Colonic mucosa (tissue), 4 donors: ENCODE measurements at regions not wholly inside any gene's neighbourhood (a gene's known extent, or its start where the extent isn't known, plus 50 kb on each side); places are given as distances from the start of the nearest gene placed in this dataset.

Experiments used
- DNase-seq: peaks from one replicate; pipeline ENCODE4 v3.0.0-alpha.2; 2020
- H3K27ac ChIP-seq: fragments of 200-600 bp; one replicate; pipeline ENCODE4 v1.8.0; 2021
- H3K27me3 ChIP-seq: fragments of 200-600 bp; one replicate; pipeline ENCODE4 v1.8.0; 2021
- H3K36me3 ChIP-seq: fragments of 200-600 bp; one replicate; pipeline ENCODE4 v1.8.0; 2021
- H3K4me1 ChIP-seq: fragments of 200-600 bp; one replicate; pipeline ENCODE4 v1.8.0; 2021; ENCODE audit warnings: mild to moderate bottlenecking
- H3K4me3 ChIP-seq: fragments of 200-600 bp; one replicate; pipeline ENCODE4 v1.8.0; 2021
- H3K9ac ChIP-seq, 2 donors: one replicate each; pipeline ENCODE4 v1.7.0; 2013; ENCODE audit warnings: control low read depth in 2 of 2, low read depth in 2 of 2, low read length in 2 of 2
- H3K9me3 ChIP-seq: fragments of 200-600 bp; one replicate; pipeline ENCODE4 v1.8.0; 2021
- CTCF ChIP-seq: fragments of 200-600 bp; IDR thresholded peaks from one replicate; pipeline ENCODE4 v1.8.0; 2022; ENCODE audit warnings: antibody characterized with exemption, mild to moderate bottlenecking
- intact Hi-C: fragments of 100-400 bp; cut with DNase I; formaldehyde crosslinking; loops from one replicate; pipeline ENCODE4 v1.14.1; 2022
- donor health status: healthy.
- donor health status: DM: no; HTN: no; CAD: no.
- donor health status: DM: no; HTN: no; CAD: no.

- no peak overlapping the region for H3K9ac ChIP-seq
- no peaks in the 10 kb centered on the region for H3K27me3 ChIP-seq
- DNase-seq, result no peak
- H3K27ac ChIP-seq, result no peak overlapping the region
- no peaks in the 10 kb centered on the region for H3K9me3 ChIP-seq
- H3K4me1 ChIP-seq, result no peaks in the 10 kb centered on the region
- no peaks in the 10 kb centered on the region for H3K36me3 ChIP-seq
- intact Hi-C loops, result no loop called here
- no peak for TF ChIP-seq CTCF
- no peak overlapping the region for H3K4me3 ChIP-seq
Observed at GRCh38 chr10:4669585-4669984, 156.4 kb upstream of the AKR1E2 start.

- no peaks in the 10 kb centered on the region for H3K27me3 ChIP-seq
- no peak for TF ChIP-seq CTCF
- no peaks in the 10 kb centered on the region for H3K9me3 ChIP-seq
- peak; percentile 84 for DNase-seq
- H3K27ac ChIP-seq, result peak overlapping the region; percentile 84
- H3K36me3 ChIP-seq, result no peaks in the 10 kb centered on the region
- no peak overlapping the region for H3K4me3 ChIP-seq
- peak overlapping the region in 1 of 2 donors; percentile 35 for H3K9ac ChIP-seq
- peaks cover 6% of the 10 kb centered on the region for H3K4me1 ChIP-seq
- intact Hi-C loops, result no loop called here
Observed at GRCh38 chr10:4663162-4663992, 162.6 kb upstream of the AKR1E2 start.

DNA sequence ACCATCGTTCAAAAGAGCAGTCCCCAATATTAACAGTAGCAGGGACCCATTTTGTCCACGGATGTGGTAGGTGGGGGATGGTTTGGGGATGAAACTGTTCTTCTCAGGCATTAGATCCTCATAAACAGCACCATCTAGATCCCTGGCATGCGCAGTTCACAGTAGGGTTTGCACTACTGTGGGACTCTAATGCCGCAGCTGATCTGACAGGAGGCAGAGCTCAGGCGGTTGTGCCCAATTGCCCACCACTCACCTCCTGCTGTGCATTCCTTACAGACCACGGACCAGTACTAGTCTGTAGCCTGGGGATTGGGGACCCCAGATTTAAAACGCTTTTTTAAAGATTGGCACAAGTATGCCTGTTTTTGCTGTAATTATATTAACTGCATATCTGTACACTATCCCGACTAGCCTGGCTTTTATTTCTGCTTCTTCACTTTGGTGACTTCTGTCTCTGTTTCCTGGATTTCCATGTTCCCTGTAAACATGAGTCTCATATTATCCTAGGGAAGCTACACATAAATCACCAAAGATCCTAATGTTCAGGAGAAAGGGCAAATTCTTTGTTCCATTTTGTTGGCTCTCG, 163.3 kb upstream of the AKR1E2 start:
- no peak for TF ChIP-seq CTCF
- intact Hi-C loops, result no loop called here
- H3K27ac ChIP-seq, result peak overlapping the region; percentile 84
- no peaks in the 10 kb centered on the region for H3K27me3 ChIP-seq
- no peak overlapping the region for H3K4me3 ChIP-seq
- peaks cover 6% of the 10 kb centered on the region for H3K4me1 ChIP-seq
- DNase-seq, result no peak
- H3K9me3 ChIP-seq, result no peaks in the 10 kb centered on the region
- H3K9ac ChIP-seq, result peak overlapping the region in 1 of 2 donors; percentile 35
- H3K36me3 ChIP-seq, result no peaks in the 10 kb centered on the region

- no peak overlapping the region for H3K4me3 ChIP-seq
- H3K27me3 ChIP-seq, result no peaks in the 10 kb centered on the region
- no peak for TF ChIP-seq CTCF
- no peak overlapping the region for H3K27ac ChIP-seq
- H3K9me3 ChIP-seq, result no peaks in the 10 kb centered on the region
- H3K4me1 ChIP-seq, result peaks cover 6% of the 10 kb centered on the region
- intact Hi-C loops, result no loop called here
- H3K36me3 ChIP-seq, result no peaks in the 10 kb centered on the region
- peak; percentile 40 for DNase-seq
- H3K9ac ChIP-seq, result no peak overlapping the region
Observed at GRCh38 chr10:4661511-4662255, 164.3 kb upstream of the AKR1E2 start.

GRCh38 chr10:4658777-4659176, 167.2 kb upstream of the AKR1E2 start:
- DNase-seq, result no peak
- TF ChIP-seq CTCF, result no peak
- H3K4me1 ChIP-seq, result peaks cover 4% of the 10 kb centered on the region

More at GRCh38 chr10:4658777-4659176, 167.2 kb upstream of the AKR1E2 start:
- no peak overlapping the region for H3K4me3 ChIP-seq
- intact Hi-C loops, result loop anchor here (10.0 kb wide), 2 partner anchors 106 to 1424 kb away; no protein-coding TSS in a partner anchor
- no peak overlapping the region for H3K9ac ChIP-seq
- no peak overlapping the region for H3K27ac ChIP-seq
- H3K9me3 ChIP-seq, result no peaks in the 10 kb centered on the region
- H3K27me3 ChIP-seq, result no peaks in the 10 kb centered on the region
- no peaks in the 10 kb centered on the region for H3K36me3 ChIP-seq
